HPDE6-E6E7 (cell line): ENCODE measurements at regions not wholly inside any gene's neighbourhood (a gene's known extent, or its start where the extent isn't known, plus 50 kb on each side); places are given as distances from the start of the nearest gene placed in this dataset.
"Not testable (repeated sequence)": the region's sequence is repeated elsewhere in the genome, so short reads cannot be mapped to it uniquely, and the experiment has no call there.

ENCODE experiments used
- DNase-seq: peaks from one replicate; pipeline ENCODE4 v3.0.0; 2011; ENCODE audit warnings: missing footprints; ENCODE audit errors: extremely low spot score

GRCh38 chr18:76721207-76721996, 101.0 kb upstream of the ZNF236 start:
- DNase-seq, result no peak

- DNase-seq, result no peak
Observed at GRCh38 chr18:76720683-76721082, 101.7 kb upstream of the ZNF236 start.

- no peak for DNase-seq
Observed at GRCh38 chr18:76715012-76715610, 107.2 kb upstream of the ZNF236 start.

GRCh38 chr18:76713432-76713831, 108.9 kb upstream of the ZNF236 start:
- no peak for DNase-seq

GRCh38 chr18:76712511-76713140, 109.7 kb upstream of the ZNF236 start:
- no peak for DNase-seq

- DNase-seq, result no peak
Observed at GRCh38 chr18:76710646-76711520, 111.5 kb upstream of the ZNF236 start.

- DNase-seq, result peak; percentile 28
Observed at GRCh38 chr18:76709659-76710645, 112.4 kb upstream of the ZNF236 start.

GRCh38 chr18:76708722-76709353, 113.5 kb upstream of the ZNF236 start:
- DNase-seq, result no peak

- no peak for DNase-seq
Observed at GRCh38 chr18:76708071-76708721, 114.2 kb upstream of the ZNF236 start.

GRCh38 chr18:76707534-76707933, 114.8 kb upstream of the ZNF236 start:
- DNase-seq, result no peak

GRCh38 chr18:76704589-76704988, 117.8 kb upstream of the ZNF236 start:
- DNase-seq, result not testable (repeated sequence)

- no peak for DNase-seq
Observed at GRCh38 chr18:76699923-76700322, 122.4 kb upstream of the ZNF236 start.

- no peak for DNase-seq
Observed at GRCh38 chr18:76697441-76697901, 124.9 kb upstream of the ZNF236 start.

GRCh38 chr18:76691800-76692199, 130.6 kb upstream of the ZNF236 start:
- DNase-seq, result no peak

- no peak for DNase-seq
Observed at GRCh38 chr18:76689646-76690264, 132.6 kb upstream of the ZNF236 start.

GRCh38 chr18:76688724-76689472, 133.5 kb upstream of the ZNF236 start:
- no peak for DNase-seq

- peak; percentile 48 for DNase-seq
Observed at GRCh38 chr18:76687304-76687962, 134.9 kb upstream of the ZNF236 start.

GRCh38 chr18:76686737-76687231, 135.6 kb upstream of the ZNF236 start:
- peak; percentile 57 for DNase-seq
